K562 (cell line): ENCODE measurements at regions not wholly inside any gene's neighbourhood (a gene's known extent, or its start where the extent isn't known, plus 50 kb on each side); places are given as distances from the start of the nearest gene placed in this dataset.

Experiments used
- ATAC-seq: fragments of 200-7000 bp; cut with Tn5 transposase; 3 replicates; pipeline ENCODE4 v1.9.1; 2020; ENCODE audit warnings: moderate library complexity
- BruUV-seq: library from RNA; stranded (reverse); fragments of 400-500 nt; replicated peaks from 2 replicates; lab custom pipeline; 2021; lab: Mats Ljungman, UMichigan
- CTCF ChIA-PET: fragments of 300-600 bp; formaldehyde crosslinking; extraction: SDS; loops from one replicate; lab custom pipeline; 2021; ENCODE audit warnings: low intra/inter-chr PET ratio; lab: Yijun Ruan, JAX
- POLR2A ChIA-PET: fragments of 300-600, 350-650 bp; sonication (Branson Sonifier 250); formaldehyde crosslinking; extraction: SDS; loops from one replicate; lab custom pipeline; 2021; ENCODE audit warnings: antibody characterized with exemption, inconsistent platforms; lab: Yijun Ruan, JAX
- DNase-seq, 4 experiments: peaks; one replicate each; pipeline versions ENCODE4 v3.0.0 to v3.0.0-alpha.2; 2011 to 2018; ENCODE audit warnings: low spot score in 3 of 4, mixed read lengths in 3 of 4; ENCODE audit errors: extremely low read depth in 1 of 4
- FAIRE-seq: peaks from 2 replicates; lab custom pipeline; 2011; peaks lifted over from hg19 to GRCh38; lab: Jason Lieb, UNC
- H2AFZ ChIP-seq: 2 replicates; pipeline ENCODE4 v1.6.0; 2011; ENCODE audit warnings: low read depth, low read length, control low read depth, inconsistent platforms
- H3K27ac ChIP-seq: fragments of 200-600 bp; 3 replicates; pipeline ENCODE4 v1.8.0; 2011; ENCODE audit warnings: low read depth, mild to moderate bottlenecking, control low read depth, inconsistent platforms, low read length, moderate library complexity, mixed read lengths; ENCODE audit errors: extremely low read depth
- H3K27me3 ChIP-seq, 2 experiments: fragments of 300-600 bp in 1 of 2; 2 replicates in 1 of 2; 3 replicates in 1 of 2; pipeline versions ENCODE4 v1.6.0 to v1.8.0; 2011; ENCODE audit warnings: inconsistent platforms in 2 of 2, low read length in 2 of 2, mild to moderate bottlenecking in 1 of 2, mixed read lengths in 1 of 2, moderate library complexity in 1 of 2; ENCODE audit not compliant: control insufficient read depth in 2 of 2, insufficient read depth in 2 of 2
- H3K36me3 ChIP-seq: fragments of 300-600 bp; 3 replicates; pipeline ENCODE4 v1.8.0; 2011; ENCODE audit warnings: mild to moderate bottlenecking, low read length, inconsistent platforms; ENCODE audit not compliant: control insufficient read depth, insufficient read depth
- H3K4me1 ChIP-seq, 2 experiments: fragments of 200-600 bp in 1 of 2; replicated peaks in 1 of 2; 2 replicates in 1 of 2; 3 replicates in 1 of 2; pipeline versions ENCODE4 v1.5.1 to v1.8.0; 2011; ENCODE audit warnings: inconsistent platforms in 2 of 2, low read length in 2 of 2, mild to moderate bottlenecking in 1 of 2, mixed read lengths in 1 of 2, moderate library complexity in 1 of 2; ENCODE audit not compliant: control insufficient read depth in 2 of 2, insufficient read depth in 2 of 2
- H3K4me2 ChIP-seq: 2 replicates; pipeline ENCODE4 v1.6.1; 2011; ENCODE audit warnings: low read length, control low read depth, inconsistent platforms, mixed read lengths; ENCODE audit not compliant: insufficient read depth
- H3K4me3 ChIP-seq: fragments of 200-600 bp; sonication (generic), shearing (Covaris generic); 2 replicates; pipeline ENCODE4 v1.5.1; 2016; ENCODE audit warnings: control low read depth, inconsistent platforms
- H3K79me2 ChIP-seq: fragments of 200-600 bp; 3 replicates; pipeline ENCODE4 v1.8.0; 2011; ENCODE audit warnings: low read length, inconsistent platforms; ENCODE audit not compliant: control insufficient read depth, insufficient read depth
- H3K9ac ChIP-seq, 2 experiments: 2 replicates each; pipeline versions ENCODE4 v1.6.0 to v1.6.1; 2011; ENCODE audit warnings: low read depth in 2 of 2, low read length in 2 of 2, control low read depth in 1 of 2, inconsistent platforms in 1 of 2, mild to moderate bottlenecking in 1 of 2, mixed read lengths in 1 of 2; ENCODE audit not compliant: insufficient read depth in 1 of 2
- H3K9me1 ChIP-seq: one replicate; pipeline ENCODE4 v1.6.0; 2011; ENCODE audit warnings: inconsistent platforms, mild to moderate bottlenecking, low read length, moderate library complexity; ENCODE audit not compliant: control insufficient read depth, insufficient read depth
- H3K9me3 ChIP-seq: replicated peaks from 2 replicates; pipeline ENCODE4 v1.5.1; 2011; ENCODE audit warnings: low read depth, low read length, inconsistent platforms; ENCODE audit not compliant: control insufficient read depth, insufficient read depth
- H4K20me1 ChIP-seq: replicated peaks from 2 replicates; pipeline ENCODE4 v1.6.1; 2011; ENCODE audit warnings: low read length, inconsistent platforms, mixed read lengths; ENCODE audit not compliant: control insufficient read depth, insufficient read depth
- ZNF75A ChIP-seq: fragments of 450-650 bp; formaldehyde crosslinking; IDR thresholded peaks from 2 replicates; pipeline ENCODE4 v1.4.0; 2020; ENCODE audit warnings: mild to moderate bottlenecking
- WGBS: fragments of 100-300 bp; shearing (Covaris generic); methylation state at CpG from one replicate; pipeline ENCODE4 v1.1.6; 2016; ENCODE audit warnings: low coverage, mixed read lengths; ENCODE audit not compliant: insufficient coverage; ENCODE audit errors: missing lambda C conversion rate; 5-methylcytosine and 5-hydroxymethylcytosine counted together
- in situ Hi-C: fragments of 300-500 bp; cut with MboI; formaldehyde crosslinking; loops from 4 replicates; pipeline ENCODE4 v1.15.0; 2018; ENCODE audit warnings: inconsistent platforms, mixed read lengths
- intact Hi-C: fragments of 100-400 bp; cut with micrococcal nuclease; formaldehyde crosslinking; loops from 2 replicates; pipeline ENCODE4 v1.14.2; 2022
- TF ChIP-seq, protein P1 (sequence below), 2 experiments: fragments of 150-350 bp in 1 of 2; IDR thresholded peaks; 2 replicates each; pipeline ENCODE4 v1.6.1; 2012 to 2016; ENCODE audit warnings: low read depth in 2 of 2, low read length in 2 of 2, mild to moderate bottlenecking in 1 of 2, moderate library complexity in 1 of 2

DNA sequence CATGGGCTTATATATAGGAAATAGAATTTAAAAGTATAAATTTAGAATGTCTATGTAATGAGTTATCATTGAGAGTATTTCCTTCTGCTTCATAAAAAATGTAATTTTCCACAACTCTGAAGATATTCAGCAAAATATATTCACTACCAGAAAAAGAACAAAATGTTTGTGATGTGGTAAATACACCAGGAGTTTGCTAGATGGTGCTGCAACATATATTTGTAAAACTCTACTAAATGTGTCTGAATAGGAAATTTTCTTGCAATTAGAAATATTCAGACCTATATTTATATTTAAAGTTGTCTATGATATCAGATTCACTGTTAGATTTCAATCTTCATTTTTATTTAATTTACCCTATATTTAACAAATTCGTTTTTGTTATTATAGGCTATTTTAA, 201.1 kb downstream of the PPP1R3A start:
- H3K4me2 ChIP-seq, result no peak overlapping the region
- WGBS, result 2% methylated on average over 1 of the region's 1 CpG
- no peaks in the 10 kb centered on the region for H3K9me1 ChIP-seq
- no peak for ATAC-seq
- H3K36me3 ChIP-seq, result no peaks in the 10 kb centered on the region
- no peaks in the 10 kb centered on the region for H3K27me3 ChIP-seq
- BruUV-seq, result no TSS peak
- TF ChIP-seq, protein P1, sequence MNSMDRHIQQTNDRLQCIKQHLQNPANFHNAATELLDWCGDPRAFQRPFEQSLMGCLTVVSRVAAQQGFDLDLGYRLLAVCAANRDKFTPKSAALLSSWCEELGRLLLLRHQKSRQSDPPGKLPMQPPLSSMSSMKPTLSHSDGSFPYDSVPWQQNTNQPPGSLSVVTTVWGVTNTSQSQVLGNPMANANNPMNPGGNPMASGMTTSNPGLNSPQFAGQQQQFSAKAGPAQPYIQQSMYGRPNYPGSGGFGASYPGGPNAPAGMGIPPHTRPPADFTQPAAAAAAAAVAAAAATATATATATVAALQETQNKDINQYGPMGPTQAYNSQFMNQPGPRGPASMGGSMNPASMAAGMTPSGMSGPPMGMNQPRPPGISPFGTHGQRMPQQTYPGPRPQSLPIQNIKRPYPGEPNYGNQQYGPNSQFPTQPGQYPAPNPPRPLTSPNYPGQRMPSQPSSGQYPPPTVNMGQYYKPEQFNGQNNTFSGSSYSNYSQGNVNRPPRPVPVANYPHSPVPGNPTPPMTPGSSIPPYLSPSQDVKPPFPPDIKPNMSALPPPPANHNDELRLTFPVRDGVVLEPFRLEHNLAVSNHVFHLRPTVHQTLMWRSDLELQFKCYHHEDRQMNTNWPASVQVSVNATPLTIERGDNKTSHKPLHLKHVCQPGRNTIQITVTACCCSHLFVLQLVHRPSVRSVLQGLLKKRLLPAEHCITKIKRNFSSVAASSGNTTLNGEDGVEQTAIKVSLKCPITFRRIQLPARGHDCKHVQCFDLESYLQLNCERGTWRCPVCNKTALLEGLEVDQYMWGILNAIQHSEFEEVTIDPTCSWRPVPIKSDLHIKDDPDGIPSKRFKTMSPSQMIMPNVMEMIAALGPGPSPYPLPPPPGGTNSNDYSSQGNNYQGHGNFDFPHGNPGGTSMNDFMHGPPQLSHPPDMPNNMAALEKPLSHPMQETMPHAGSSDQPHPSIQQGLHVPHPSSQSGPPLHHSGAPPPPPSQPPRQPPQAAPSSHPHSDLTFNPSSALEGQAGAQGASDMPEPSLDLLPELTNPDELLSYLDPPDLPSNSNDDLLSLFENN (IDR thresholded peaks at IDR 0.05; ENCODE audit: low read depth in 2 of 2, low read length in 2 of 2), result no peak
- TF ChIP-seq ZNF75A (CRISPR knock-in tag), result no peak
- no peak overlapping the region for H3K4me3 ChIP-seq
- no peak overlapping the region for H3K9ac ChIP-seq
- FAIRE-seq, result no peak
- H4K20me1 ChIP-seq, result no peaks in the 10 kb centered on the region
- in situ Hi-C loops (loop anchor here (25.0 kb wide), 1 partner anchor 705 kb away; no protein-coding TSS in a partner anchor), intact Hi-C loops (no loop called here)
- no peaks in the 10 kb centered on the region for H3K79me2 ChIP-seq
- no peaks in the 10 kb centered on the region for H3K4me1 ChIP-seq
- no peaks in the 10 kb centered on the region for H3K9me3 ChIP-seq
- no peak overlapping the region for H3K27ac ChIP-seq
- no peak overlapping the region for H2AFZ ChIP-seq
- DNase-seq, result no peak
- ChIA-PET CTCF (no interaction called here), POLR2A (no interaction called here)
